ENCODE measurements at regions not wholly inside any gene's neighbourhood (a gene's known extent, or its start where the extent isn't known, plus 50 kb on each side); places are given as distances from the start of the nearest gene placed in this dataset.

DNA sequence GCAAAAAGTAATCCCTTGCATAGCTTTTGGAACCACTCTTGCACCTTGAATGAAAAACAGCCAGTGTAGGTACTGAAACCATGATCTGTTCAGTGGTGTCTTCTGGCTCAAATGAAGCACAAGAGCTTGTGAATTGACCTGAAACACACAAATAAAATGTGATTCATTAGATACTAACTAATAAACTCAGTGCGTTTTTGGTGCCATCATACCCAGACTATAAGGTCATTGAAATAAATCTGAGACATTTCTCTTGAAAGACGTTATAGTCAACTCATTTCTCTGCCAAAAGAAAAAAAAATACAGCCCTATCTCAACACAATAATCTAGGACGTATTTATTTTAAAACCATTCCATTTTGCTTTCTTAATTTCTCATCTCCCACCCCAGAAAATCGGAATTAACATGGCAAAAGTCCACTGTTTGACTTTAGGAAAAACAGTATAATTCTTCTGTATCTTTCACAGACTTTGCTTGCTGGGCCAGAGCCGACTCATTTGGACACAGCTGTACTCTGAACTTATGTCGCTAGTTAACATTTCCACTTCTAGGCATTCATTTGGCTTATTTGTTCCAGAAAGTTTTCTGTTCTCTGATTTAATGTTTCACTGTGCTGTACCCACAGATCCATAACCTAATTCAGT is 284.9 kb upstream of the TBL1XR1 start:
- Mint-ChIP-seq H3K36me3 (ENCODE audit: insufficient read depth in 2 of 2) (peaks cover 0 to 4% of the 10 kb centered on the region in 2 donors), H3K27me3 (ENCODE audit: low read depth) (no peaks in the 10 kb centered on the region)
- ATAC-seq (replicated peaks in 1 of 2): no peak

GRCh38 chr3:177483182-177483967 is 286.1 kb upstream of the TBL1XR1 start:
- H3K4me3 Mint-ChIP-seq: no peak overlapping the region
- no peak overlapping the region for H3K27ac Mint-ChIP-seq
- H3K27me3 Mint-ChIP-seq (ENCODE audit: low read depth): no peaks in the 10 kb centered on the region
- no peak for DNase-seq
- H3K9me3 Mint-ChIP-seq: peaks cover 1 to 3% of the 10 kb centered on the region in 2 donors
- peaks cover 5% of the 10 kb centered on the region for H3K4me1 Mint-ChIP-seq (ENCODE audit: low read depth)
- no peak for ATAC-seq (replicated peaks in 1 of 2)
- peaks cover 0 to 4% of the 10 kb centered on the region in 2 donors for H3K36me3 Mint-ChIP-seq (ENCODE audit: insufficient read depth in 2 of 2)

More for the DNA sequence above, 284.9 kb upstream of the TBL1XR1 start:
- no peak for DNase-seq
- Mint-ChIP-seq H3K4me1 (ENCODE audit: low read depth) (no peaks in the 10 kb centered on the region), H3K9me3 (peaks cover 1 to 3% of the 10 kb centered on the region in 2 donors), H3K4me3 (no peak overlapping the region), H3K27ac (no peak overlapping the region)

DNA sequence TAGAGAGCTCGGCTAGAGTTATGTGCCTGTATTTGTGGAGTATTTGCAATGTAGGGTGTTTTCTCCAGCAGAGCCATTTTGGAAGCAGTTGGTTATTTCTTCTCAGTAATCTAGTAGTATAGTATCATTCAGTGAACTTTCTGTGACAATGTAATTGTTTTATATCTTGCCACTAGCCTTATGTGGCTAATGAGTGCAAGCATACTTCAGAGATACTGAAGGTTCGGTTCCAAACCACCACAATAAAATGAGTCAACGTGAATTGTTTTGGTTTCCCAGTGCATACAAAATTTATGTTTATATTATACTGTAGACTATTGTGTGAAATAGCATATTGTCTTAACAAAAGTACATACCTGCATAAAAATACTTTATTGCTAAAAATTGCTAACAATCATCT is 286.9 kb upstream of the TBL1XR1 start:
- no peak overlapping the region for H3K4me3 Mint-ChIP-seq
- ATAC-seq (replicated peaks in 1 of 2): no peak
- no peak overlapping the region for H3K27ac Mint-ChIP-seq
- peaks cover 0 to 4% of the 10 kb centered on the region in 2 donors for H3K36me3 Mint-ChIP-seq (ENCODE audit: insufficient read depth in 2 of 2)
- no peaks in the 10 kb centered on the region for H3K27me3 Mint-ChIP-seq (ENCODE audit: low read depth)
- H3K9me3 Mint-ChIP-seq: peaks cover 1 to 4% of the 10 kb centered on the region in 2 donors
- DNase-seq: no peak
- H3K4me1 Mint-ChIP-seq (ENCODE audit: low read depth): peaks cover 13% of the 10 kb centered on the region

DNA sequence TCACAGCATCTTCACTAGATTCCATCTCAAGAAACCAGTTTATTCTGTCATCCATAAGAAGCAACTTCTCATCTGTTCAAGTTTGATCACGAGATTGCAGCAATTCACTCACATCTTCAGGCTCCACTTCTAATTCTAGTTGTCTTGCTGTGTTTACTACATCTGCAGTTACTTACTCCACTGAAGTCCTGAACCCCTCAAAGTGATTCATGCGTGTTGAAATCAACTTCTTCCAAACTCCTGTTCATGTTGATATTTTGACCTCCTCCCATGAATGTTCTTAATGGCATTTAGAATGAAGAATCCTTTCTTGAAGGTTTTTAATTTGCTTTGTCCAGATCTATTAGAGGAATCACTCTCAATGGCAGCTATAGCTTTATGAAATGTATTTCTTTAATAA is 287.6 kb upstream of the TBL1XR1 start:
- peaks cover 1 to 4% of the 10 kb centered on the region in 2 donors for H3K9me3 Mint-ChIP-seq
- DNase-seq (no peak), ATAC-seq (replicated peaks in 1 of 2) (no peak)
- H3K27ac Mint-ChIP-seq: no peak overlapping the region
- no peaks in the 10 kb centered on the region for H3K27me3 Mint-ChIP-seq (ENCODE audit: low read depth)
- no peak overlapping the region for H3K4me3 Mint-ChIP-seq
- H3K4me1 Mint-ChIP-seq (ENCODE audit: low read depth): peaks cover 14% of the 10 kb centered on the region
- H3K36me3 Mint-ChIP-seq (ENCODE audit: insufficient read depth in 2 of 2): peaks cover 0 to 4% of the 10 kb centered on the region in 2 donors

DNA sequence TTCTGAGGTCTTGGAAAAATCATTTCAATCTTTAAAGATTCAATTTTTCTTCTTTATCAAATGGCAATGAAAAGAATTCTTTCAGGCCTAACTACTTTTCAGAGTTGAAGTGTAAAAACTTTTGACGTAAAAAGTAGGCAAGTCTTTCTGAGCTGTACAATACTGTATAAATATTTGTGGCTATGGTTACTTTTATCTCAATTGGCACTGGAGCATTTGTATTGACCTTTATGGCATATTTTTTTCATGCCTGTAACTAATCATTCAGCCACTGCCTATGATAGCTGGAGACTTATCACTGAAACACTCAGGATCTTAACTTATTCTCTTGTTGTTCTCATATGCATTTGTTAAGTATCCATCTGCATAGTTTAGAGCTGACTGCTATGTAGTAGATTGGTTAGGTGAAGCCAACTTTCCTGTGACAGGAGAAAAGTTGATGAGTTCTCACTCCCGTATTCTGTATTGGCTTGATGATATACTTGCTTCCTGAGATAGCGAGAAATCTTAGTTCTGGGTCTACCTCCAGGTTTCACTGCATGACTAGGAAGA is 290.4 kb upstream of the TBL1XR1 start:
- no peak for ATAC-seq (replicated peaks in 1 of 2)
- Mint-ChIP-seq H3K4me1 (ENCODE audit: low read depth) (peaks cover 14% of the 10 kb centered on the region), H3K27ac (no peak overlapping the region), H3K4me3 (no peak overlapping the region), H3K27me3 (ENCODE audit: low read depth) (no peaks in the 10 kb centered on the region), H3K9me3 (peaks cover 0 to 3% of the 10 kb centered on the region in 2 donors), H3K36me3 (ENCODE audit: insufficient read depth in 2 of 2) (peaks cover 0 to 4% of the 10 kb centered on the region in 2 donors)
- no peak for DNase-seq

GRCh38 chr3:177488740-177489139 is 291.5 kb upstream of the TBL1XR1 start:
- H3K27ac Mint-ChIP-seq: no peak overlapping the region
- H3K4me1 Mint-ChIP-seq (ENCODE audit: low read depth): peaks cover 14% of the 10 kb centered on the region
- peaks cover 0 to 3% of the 10 kb centered on the region in 2 donors for H3K9me3 Mint-ChIP-seq
- H3K36me3 Mint-ChIP-seq (ENCODE audit: insufficient read depth in 2 of 2): peaks cover 0 to 4% of the 10 kb centered on the region in 2 donors
- no peaks in the 10 kb centered on the region for H3K27me3 Mint-ChIP-seq (ENCODE audit: low read depth)
- ATAC-seq (replicated peaks in 1 of 2) (no peak), DNase-seq (no peak)
- no peak overlapping the region for H3K4me3 Mint-ChIP-seq

- Mint-ChIP-seq H3K4me1 (ENCODE audit: low read depth) (peaks cover 14% of the 10 kb centered on the region), H3K4me3 (no peak overlapping the region), H3K9me3 (peaks cover 0 to 3% of the 10 kb centered on the region in 2 donors), H3K36me3 (ENCODE audit: insufficient read depth in 2 of 2) (no peaks in the 10 kb centered on the region), H3K27me3 (ENCODE audit: low read depth) (no peaks in the 10 kb centered on the region), H3K27ac (no peak overlapping the region)
- no peak for DNase-seq
- no peak for ATAC-seq (replicated peaks in 1 of 2)
These were observed 293.3 kb upstream of the TBL1XR1 start for GRCh38 chr3:177490626-177491025.

- Mint-ChIP-seq H3K27me3 (ENCODE audit: low read depth) (no peaks in the 10 kb centered on the region), H3K4me1 (ENCODE audit: low read depth) (peaks cover 14% of the 10 kb centered on the region), H3K9me3 (peaks cover 0 to 3% of the 10 kb centered on the region in 2 donors), H3K36me3 (ENCODE audit: insufficient read depth in 2 of 2) (no peaks in the 10 kb centered on the region), H3K4me3 (no peak overlapping the region), H3K27ac (no peak overlapping the region)
- ATAC-seq (replicated peaks in 1 of 2) (no peak), DNase-seq (no peak)
These were observed 294.2 kb upstream of the TBL1XR1 start for GRCh38 chr3:177491296-177492032.

DNA sequence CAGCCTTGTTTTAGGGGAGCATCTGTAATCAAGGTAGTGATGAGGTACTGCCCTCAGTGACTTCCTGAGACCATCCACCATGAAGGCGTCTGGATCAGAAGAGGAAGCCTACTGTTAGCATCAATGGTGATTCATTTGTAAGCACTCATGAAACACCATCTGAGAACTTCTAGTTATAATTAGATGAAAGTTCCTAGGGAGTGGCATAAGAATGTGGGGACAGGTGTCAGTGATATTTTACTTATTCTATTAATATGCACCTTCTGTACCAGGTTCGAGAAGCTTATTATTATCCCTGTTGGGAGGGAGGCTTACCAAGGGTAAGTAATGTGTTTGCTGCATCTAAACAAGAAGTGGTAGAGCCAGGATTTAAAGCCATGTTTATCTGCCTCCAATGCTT is 295.8 kb upstream of the TBL1XR1 start:
- no peak overlapping the region for H3K27ac Mint-ChIP-seq
- H3K4me1 Mint-ChIP-seq (ENCODE audit: low read depth): peaks cover 12% of the 10 kb centered on the region
- ATAC-seq (replicated peaks in 1 of 2): no peak
- H3K4me3 Mint-ChIP-seq: no peak overlapping the region
- H3K27me3 Mint-ChIP-seq (ENCODE audit: low read depth): no peaks in the 10 kb centered on the region
- no peaks in the 10 kb centered on the region for H3K36me3 Mint-ChIP-seq (ENCODE audit: insufficient read depth in 2 of 2)
- peaks cover 0 to 3% of the 10 kb centered on the region in 2 donors for H3K9me3 Mint-ChIP-seq
- no peak for DNase-seq

DNA sequence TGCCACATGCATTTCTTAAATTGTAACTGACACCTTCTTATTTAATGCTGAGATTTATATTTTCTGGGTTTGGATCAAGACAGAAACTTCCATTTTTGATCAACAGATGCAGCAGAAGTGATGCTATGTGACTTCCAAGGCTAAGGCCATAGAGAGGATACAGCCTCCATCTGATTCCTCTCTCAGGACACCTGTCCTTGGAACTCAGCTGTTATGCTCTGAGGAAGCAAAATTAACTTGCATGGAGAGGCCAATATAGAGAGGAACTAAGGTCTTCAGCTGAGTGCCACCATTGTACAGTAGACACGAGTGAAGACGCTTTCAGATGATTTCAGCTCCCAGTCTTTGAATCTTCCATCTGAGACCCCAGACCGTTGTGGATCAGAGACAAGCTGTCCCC is 296.9 kb upstream of the TBL1XR1 start:
- ATAC-seq (replicated peaks in 1 of 2): no peak
- H3K27me3 Mint-ChIP-seq (ENCODE audit: low read depth): no peaks in the 10 kb centered on the region
- H3K36me3 Mint-ChIP-seq (ENCODE audit: insufficient read depth in 2 of 2): no peaks in the 10 kb centered on the region

DNA sequence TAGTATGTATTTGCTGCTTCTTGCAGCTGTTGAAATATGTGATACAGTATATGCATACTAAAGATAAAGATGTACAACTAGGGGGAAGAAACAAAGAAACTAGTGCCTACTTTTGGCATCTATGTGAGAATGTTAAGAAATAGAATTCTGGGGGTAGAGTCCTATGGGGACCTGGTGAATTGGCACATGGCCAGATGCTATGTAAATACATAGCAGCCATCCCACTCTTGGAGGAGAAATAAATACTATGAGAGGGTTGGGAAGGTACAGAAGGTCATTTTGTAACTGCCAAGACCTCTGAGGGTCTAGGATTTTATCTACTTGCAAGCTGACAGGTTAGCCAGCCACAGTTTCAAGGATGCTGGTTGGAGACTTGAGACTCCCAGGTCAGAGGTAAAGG is 298.3 kb upstream of the TBL1XR1 start:
- Mint-ChIP-seq H3K36me3 (ENCODE audit: insufficient read depth in 2 of 2) (no peaks in the 10 kb centered on the region), H3K27ac (no peak overlapping the region), H3K4me1 (ENCODE audit: low read depth) (no peaks in the 10 kb centered on the region), H3K9me3 (peaks cover 0 to 2% of the 10 kb centered on the region in 2 donors), H3K27me3 (ENCODE audit: low read depth) (no peaks in the 10 kb centered on the region), H3K4me3 (no peak overlapping the region)
- no peak for DNase-seq
- no peak for ATAC-seq (replicated peaks in 1 of 2)

More for the DNA sequence above, 296.9 kb upstream of the TBL1XR1 start:
- DNase-seq: no peak
- Mint-ChIP-seq H3K4me3 (no peak overlapping the region), H3K9me3 (peaks cover 0 to 2% of the 10 kb centered on the region in 2 donors), H3K27ac (no peak overlapping the region), H3K4me1 (ENCODE audit: low read depth) (peaks cover under 1% of the 10 kb centered on the region)

GRCh38 chr3:177498037-177498857 is 301.0 kb upstream of the TBL1XR1 start:
- peaks cover 0 to 2% of the 10 kb centered on the region in 2 donors for H3K9me3 Mint-ChIP-seq
- H3K4me3 Mint-ChIP-seq: no peak overlapping the region
- no peaks in the 10 kb centered on the region for H3K36me3 Mint-ChIP-seq (ENCODE audit: insufficient read depth in 2 of 2)
- ATAC-seq (replicated peaks in 1 of 2) (no peak), DNase-seq (no peak)
- H3K27me3 Mint-ChIP-seq (ENCODE audit: low read depth): no peaks in the 10 kb centered on the region
- no peak overlapping the region for H3K27ac Mint-ChIP-seq
- H3K4me1 Mint-ChIP-seq (ENCODE audit: low read depth): no peaks in the 10 kb centered on the region

All from activated T-cell treated with anti-CD3 and anti-CD28 coated beads, Interleukin-2, amount 50 U/mL, for 72 hours (primary cell).